ENCODE measurements at regions not wholly inside any gene's neighbourhood (a gene's known extent, or its start where the extent isn't known, plus 50 kb on each side); places are given as distances from the start of the nearest gene placed in this dataset.
A peak's percentile ranks its signal among the peaks of the same experiment; 100 is the strongest.

- ATAC-seq = peak; percentile 33
- DNase-seq (ENCODE audit: low spot score) = no peak
These were observed 147.1 kb downstream of the NOL4 start for GRCh38 chr18:34077599-34077998.

- DNase-seq (ENCODE audit: low spot score) = peak; percentile 45
These were observed 148.5 kb downstream of the NOL4 start for GRCh38 chr18:34075963-34076860.

GRCh38 chr18:34061226-34061625, 163.5 kb downstream of the NOL4 start:
- no peak for ATAC-seq
- DNase-seq (ENCODE audit: low spot score) = no peak

More at GRCh38 chr18:34075963-34076860, 148.5 kb downstream of the NOL4 start:
- peak; percentile 96 for ATAC-seq

GRCh38 chr18:34055227-34055626, 169.5 kb downstream of the NOL4 start:
- DNase-seq (ENCODE audit: low spot score) = no peak

GRCh38 chr18:34050661-34051060, 174.1 kb downstream of the NOL4 start:
- no peak for DNase-seq (ENCODE audit: low spot score)
- no peak for ATAC-seq

More at GRCh38 chr18:34055227-34055626, 169.5 kb downstream of the NOL4 start:
- ATAC-seq = no peak

- no peak for ATAC-seq
- DNase-seq (ENCODE audit: low spot score) = no peak
These were observed 175.2 kb downstream of the NOL4 start for GRCh38 chr18:34049511-34049910.

- ATAC-seq = no peak
These were observed 176.3 kb downstream of the NOL4 start for GRCh38 chr18:34048423-34048822.

GRCh38 chr18:34042423-34043146, 182.1 kb downstream of the NOL4 start:
- ATAC-seq (no peak), DNase-seq (ENCODE audit: low spot score) (no peak)

More at GRCh38 chr18:34048423-34048822, 176.3 kb downstream of the NOL4 start:
- no peak for DNase-seq (ENCODE audit: low spot score)

- DNase-seq (ENCODE audit: low spot score) (no peak), ATAC-seq (peak; percentile 25)
These were observed 185.1 kb downstream of the NOL4 start for GRCh38 chr18:34039611-34040010.

- DNase-seq (ENCODE audit: low spot score) (no peak), ATAC-seq (peak; percentile 77)
These were observed 185.5 kb downstream of the NOL4 start for GRCh38 chr18:34039201-34039600.

GRCh38 chr18:34038086-34038485, 186.6 kb downstream of the NOL4 start:
- ATAC-seq = no peak
- no peak for DNase-seq (ENCODE audit: low spot score)

- DNase-seq (ENCODE audit: low spot score) (no peak), ATAC-seq (no peak)
These were observed 190.7 kb downstream of the NOL4 start for GRCh38 chr18:34033968-34034367.

- DNase-seq (ENCODE audit: low spot score) (no peak), ATAC-seq (no peak)
These were observed 192.9 kb downstream of the NOL4 start for GRCh38 chr18:34031810-34032209.

- peak; percentile 82 for DNase-seq (ENCODE audit: low spot score)
- ATAC-seq = peak; percentile 99
These were observed 196.4 kb downstream of the NOL4 start for GRCh38 chr18:34028324-34028723.

- ATAC-seq (no peak), DNase-seq (ENCODE audit: low spot score) (no peak)
These were observed 199.4 kb downstream of the NOL4 start for GRCh38 chr18:34025191-34025801.

GRCh38 chr18:34023471-34023870, 201.2 kb downstream of the NOL4 start:
- ATAC-seq = no peak

GRCh38 chr18:34018336-34018735, 206.4 kb downstream of the NOL4 start:
- DNase-seq (ENCODE audit: low spot score) (no peak), ATAC-seq (no peak)

More at GRCh38 chr18:34023471-34023870, 201.2 kb downstream of the NOL4 start:
- DNase-seq (ENCODE audit: low spot score) = no peak

GRCh38 chr18:34003687-34004086, 221.0 kb downstream of the NOL4 start:
- ATAC-seq (no peak), DNase-seq (ENCODE audit: low spot score) (no peak)

GRCh38 chr18:34002130-34002529, 222.6 kb downstream of the NOL4 start:
- ATAC-seq (no peak), DNase-seq (ENCODE audit: low spot score) (no peak)

- DNase-seq (ENCODE audit: low spot score) = no peak
- ATAC-seq = no peak
These were observed 223.3 kb downstream of the NOL4 start for GRCh38 chr18:34001376-34001775.

GRCh38 chr18:33987206-33987605, 237.5 kb downstream of the NOL4 start:
- DNase-seq (ENCODE audit: low spot score) (no peak), ATAC-seq (no peak)

Data from left lobe of liver (tissue), 2 donors.